Panc1 (cell line): ENCODE measurements at regions not wholly inside any gene's neighbourhood (a gene's known extent, or its start where the extent isn't known, plus 50 kb on each side); places are given as distances from the start of the nearest gene placed in this dataset.

ENCODE experiments used
- ATAC-seq: fragments of 200-7000 bp; cut with Tn5 transposase; 2 replicates; pipeline ENCODE4 v1.9.1; 2020; ENCODE audit warnings: mild to moderate bottlenecking, moderate library complexity
- BruUV-seq: library from RNA; stranded (reverse); fragments of 400-500 nt; replicated peaks from 2 replicates; lab custom pipeline; 2021; lab: Mats Ljungman, UMichigan
- CTCF ChIA-PET: fragments of 300-600 bp; sonication (Branson Sonifier 250); formaldehyde crosslinking; loops from one replicate; lab custom pipeline; 2022; ENCODE audit warnings: antibody characterized with exemption; lab: Charles Lee
- POLR2A ChIA-PET: fragments of 300-600 bp; sonication (Branson Sonifier 250); formaldehyde crosslinking; loops from one replicate; lab custom pipeline; 2022; ENCODE audit warnings: antibody characterized with exemption; lab: Charles Lee
- DNase-seq: peaks from one replicate; pipeline ENCODE4 v3.0.0-alpha.2; 2010; ENCODE audit warnings: low read depth, low spot score
- H3K27ac ChIP-seq: 2 replicates; pipeline ENCODE4 v1.5.1; 2011; ENCODE audit warnings: mild to moderate bottlenecking, low read length, inconsistent platforms
- H3K27me3 ChIP-seq: fragments of 200-500 bp; sonication (Bioruptor generic); 2 replicates; pipeline ENCODE4 v1.6.0; 2014; ENCODE audit warnings: low read length, inconsistent platforms; ENCODE audit not compliant: control insufficient read depth, insufficient read depth
- H3K36me3 ChIP-seq: fragments of 200-500 bp; sonication (Bioruptor generic); 2 replicates; pipeline ENCODE4 v1.5.1; 2014; ENCODE audit warnings: inconsistent platforms, mild to moderate bottlenecking, low read length, moderate library complexity; ENCODE audit not compliant: control insufficient read depth, insufficient read depth
- H3K4me1 ChIP-seq: 2 replicates; pipeline ENCODE4 v1.5.1; 2011; ENCODE audit warnings: inconsistent platforms, mild to moderate bottlenecking, low read length, moderate library complexity; ENCODE audit not compliant: control insufficient read depth, insufficient read depth
- H3K4me3 ChIP-seq, 2 experiments: 2 replicates each; pipeline ENCODE4 v1.5.1; 2011 to 2012; ENCODE audit warnings: low read depth in 2 of 2, low read length in 2 of 2, mild to moderate bottlenecking in 2 of 2, inconsistent platforms in 1 of 2, moderate library complexity in 1 of 2
- H3K9me3 ChIP-seq: fragments of 200-500 bp; sonication (Bioruptor generic); 2 replicates; pipeline ENCODE4 v1.5.1; 2014; ENCODE audit warnings: low read depth, mild to moderate bottlenecking, inconsistent platforms, low read length, moderate library complexity; ENCODE audit not compliant: control insufficient read depth, insufficient read depth
- POLR2AphosphoS5 ChIP-seq: IDR thresholded peaks from 2 replicates; pipeline ENCODE4 v1.6.1; 2012; ENCODE audit warnings: mild to moderate bottlenecking, low read depth, low read length, moderate library complexity
- SIN3A ChIP-seq: IDR thresholded peaks from 2 replicates; pipeline ENCODE4 v1.6.1; 2012; ENCODE audit warnings: low read depth, mild to moderate bottlenecking, low read length, moderate library complexity, borderline replicate concordance; ENCODE audit not compliant: insufficient read depth
- TCF7L2 ChIP-seq: IDR thresholded peaks from 2 replicates; pipeline ENCODE4 v1.6.1; 2011; ENCODE audit warnings: mild to moderate bottlenecking, low read depth, low read length, inconsistent platforms
- in situ Hi-C: cut with HindIII; loops from 2 replicates; pipeline ENCODE4 v1.10.0; 2016; ENCODE audit warnings: low sequenced_read_pairs, low pct_unique_long_range_greater_than_20kb
- intact Hi-C: fragments of 100-400 bp; cut with micrococcal nuclease; formaldehyde crosslinking; loops from one replicate; pipeline ENCODE4 v1.10.0; 2022; ENCODE audit not compliant: unreplicated experiment
- TF ChIP-seq, protein P1 (sequence below), 2 experiments: IDR thresholded peaks; 2 replicates each; pipeline ENCODE4 v1.6.1; 2011 to 2012; ENCODE audit warnings: low read depth in 2 of 2, control low read depth in 1 of 2, low read length in 1 of 2, mild to moderate bottlenecking in 1 of 2, moderate library complexity in 1 of 2; ENCODE audit not compliant: insufficient read depth in 1 of 2
- TF ChIP-seq, protein P2 (sequence below): fragments of 450-650 bp; IDR thresholded peaks from 2 replicates; pipeline ENCODE4 v1.5.1; 2017; ENCODE audit warnings: mild to moderate bottlenecking

DNA sequence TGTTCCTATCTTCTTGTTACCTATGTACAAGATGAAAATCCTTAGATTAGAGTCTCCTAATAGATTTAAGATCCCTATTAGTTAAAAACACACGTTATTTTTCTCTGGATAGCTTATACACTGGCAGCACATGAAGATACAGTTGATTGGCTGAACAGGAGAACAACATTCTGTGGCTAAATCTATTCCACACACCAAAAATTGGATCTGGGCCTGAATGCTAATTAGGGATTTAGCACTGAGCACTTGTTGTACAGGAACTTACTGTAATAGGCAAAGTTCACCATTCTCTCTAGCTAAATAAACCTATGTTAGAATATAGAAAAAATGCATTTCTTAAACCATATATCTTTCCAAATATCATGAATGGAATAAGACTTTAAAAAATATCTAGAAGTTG lies 117.1 kb upstream of the PTGFR start:
- in situ Hi-C loops (no loop called here), intact Hi-C loops (no loop called here)
- no peaks in the 10 kb centered on the region for H3K9me3 ChIP-seq
- no peaks in the 10 kb centered on the region for H3K36me3 ChIP-seq
- BruUV-seq = no TSS peak
- no peaks in the 10 kb centered on the region for H3K4me1 ChIP-seq
- DNase-seq = no peak
- no peak for ATAC-seq
- POLR2A ChIA-PET = interaction anchor here (0.6 kb wide), 1 partner anchor 182 kb away, joined by 3 read pairs; no protein-coding TSS in a partner anchor
- H3K27ac ChIP-seq = no peak overlapping the region
- no peaks in the 10 kb centered on the region for H3K27me3 ChIP-seq
- no peak for TF ChIP-seq POLR2AphosphoS5
- TF ChIP-seq, protein P1, sequence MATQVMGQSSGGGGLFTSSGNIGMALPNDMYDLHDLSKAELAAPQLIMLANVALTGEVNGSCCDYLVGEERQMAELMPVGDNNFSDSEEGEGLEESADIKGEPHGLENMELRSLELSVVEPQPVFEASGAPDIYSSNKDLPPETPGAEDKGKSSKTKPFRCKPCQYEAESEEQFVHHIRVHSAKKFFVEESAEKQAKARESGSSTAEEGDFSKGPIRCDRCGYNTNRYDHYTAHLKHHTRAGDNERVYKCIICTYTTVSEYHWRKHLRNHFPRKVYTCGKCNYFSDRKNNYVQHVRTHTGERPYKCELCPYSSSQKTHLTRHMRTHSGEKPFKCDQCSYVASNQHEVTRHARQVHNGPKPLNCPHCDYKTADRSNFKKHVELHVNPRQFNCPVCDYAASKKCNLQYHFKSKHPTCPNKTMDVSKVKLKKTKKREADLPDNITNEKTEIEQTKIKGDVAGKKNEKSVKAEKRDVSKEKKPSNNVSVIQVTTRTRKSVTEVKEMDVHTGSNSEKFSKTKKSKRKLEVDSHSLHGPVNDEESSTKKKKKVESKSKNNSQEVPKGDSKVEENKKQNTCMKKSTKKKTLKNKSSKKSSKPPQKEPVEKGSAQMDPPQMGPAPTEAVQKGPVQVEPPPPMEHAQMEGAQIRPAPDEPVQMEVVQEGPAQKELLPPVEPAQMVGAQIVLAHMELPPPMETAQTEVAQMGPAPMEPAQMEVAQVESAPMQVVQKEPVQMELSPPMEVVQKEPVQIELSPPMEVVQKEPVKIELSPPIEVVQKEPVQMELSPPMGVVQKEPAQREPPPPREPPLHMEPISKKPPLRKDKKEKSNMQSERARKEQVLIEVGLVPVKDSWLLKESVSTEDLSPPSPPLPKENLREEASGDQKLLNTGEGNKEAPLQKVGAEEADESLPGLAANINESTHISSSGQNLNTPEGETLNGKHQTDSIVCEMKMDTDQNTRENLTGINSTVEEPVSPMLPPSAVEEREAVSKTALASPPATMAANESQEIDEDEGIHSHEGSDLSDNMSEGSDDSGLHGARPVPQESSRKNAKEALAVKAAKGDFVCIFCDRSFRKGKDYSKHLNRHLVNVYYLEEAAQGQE (IDR thresholded peaks at IDR 0.05; ENCODE audit: insufficient read depth in 1 of 2, low read depth in 2 of 2, low read length in 1 of 2) = no peak
- TF ChIP-seq TCF7L2 = no peak
- TF ChIP-seq, protein P2, sequence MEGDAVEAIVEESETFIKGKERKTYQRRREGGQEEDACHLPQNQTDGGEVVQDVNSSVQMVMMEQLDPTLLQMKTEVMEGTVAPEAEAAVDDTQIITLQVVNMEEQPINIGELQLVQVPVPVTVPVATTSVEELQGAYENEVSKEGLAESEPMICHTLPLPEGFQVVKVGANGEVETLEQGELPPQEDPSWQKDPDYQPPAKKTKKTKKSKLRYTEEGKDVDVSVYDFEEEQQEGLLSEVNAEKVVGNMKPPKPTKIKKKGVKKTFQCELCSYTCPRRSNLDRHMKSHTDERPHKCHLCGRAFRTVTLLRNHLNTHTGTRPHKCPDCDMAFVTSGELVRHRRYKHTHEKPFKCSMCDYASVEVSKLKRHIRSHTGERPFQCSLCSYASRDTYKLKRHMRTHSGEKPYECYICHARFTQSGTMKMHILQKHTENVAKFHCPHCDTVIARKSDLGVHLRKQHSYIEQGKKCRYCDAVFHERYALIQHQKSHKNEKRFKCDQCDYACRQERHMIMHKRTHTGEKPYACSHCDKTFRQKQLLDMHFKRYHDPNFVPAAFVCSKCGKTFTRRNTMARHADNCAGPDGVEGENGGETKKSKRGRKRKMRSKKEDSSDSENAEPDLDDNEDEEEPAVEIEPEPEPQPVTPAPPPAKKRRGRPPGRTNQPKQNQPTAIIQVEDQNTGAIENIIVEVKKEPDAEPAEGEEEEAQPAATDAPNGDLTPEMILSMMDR = no peak
- no peak for TF ChIP-seq SIN3A
- CTCF ChIA-PET = no interaction called here
- H3K4me3 ChIP-seq = no peak overlapping the region

DNA sequence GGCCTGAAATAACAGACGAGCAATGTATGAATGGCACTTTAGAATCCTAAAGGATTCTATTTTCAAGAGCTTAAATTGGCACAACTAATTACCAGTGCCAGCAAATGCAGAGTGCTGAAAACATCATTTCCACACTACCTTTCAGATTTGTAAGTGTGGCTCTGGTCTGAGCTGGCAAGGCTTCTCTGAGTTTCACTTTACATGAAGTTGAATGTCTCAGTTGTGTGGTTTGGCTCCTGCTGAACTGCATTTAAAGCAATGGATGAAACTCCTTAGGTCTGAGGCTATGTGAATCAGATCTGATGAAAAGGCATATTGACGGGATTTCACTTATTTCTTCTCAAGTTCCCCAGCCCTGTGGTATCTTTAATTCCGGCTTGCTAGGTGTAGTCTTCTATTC lies 114.8 kb upstream of the PTGFR start:
- no peak overlapping the region for H3K27ac ChIP-seq
- ATAC-seq = no peak
- no peak overlapping the region for H3K4me3 ChIP-seq
- H3K9me3 ChIP-seq = no peaks in the 10 kb centered on the region
- H3K4me1 ChIP-seq = no peaks in the 10 kb centered on the region
- CTCF ChIA-PET = no interaction called here
- no peaks in the 10 kb centered on the region for H3K27me3 ChIP-seq
- DNase-seq = no peak
- TF ChIP-seq SIN3A (no peak), TCF7L2 (no peak), POLR2AphosphoS5 (no peak)
- TF ChIP-seq, protein P1 (IDR thresholded peaks at IDR 0.05; ENCODE audit: insufficient read depth in 1 of 2, low read depth in 2 of 2, low read length in 1 of 2) = no peak
- TF ChIP-seq, protein P2 = no peak
- no TSS peak for BruUV-seq
- in situ Hi-C loops = no loop called here
- POLR2A ChIA-PET = no interaction called here
- intact Hi-C loops = no loop called here
- no peaks in the 10 kb centered on the region for H3K36me3 ChIP-seq
